GM19372 (cell line): ENCODE measurements at regions not wholly inside any gene's neighbourhood (a gene's known extent, or its start where the extent isn't known, plus 50 kb on each side); places are given as distances from the start of the nearest gene placed in this dataset.
A peak's percentile ranks its signal among the peaks of the same experiment; 100 is the strongest.

Experiments
- ATAC-seq: cut with Tn5 transposase; IDR thresholded peaks from one replicate; pipeline ENCODE4 v1.9.1; 2021; ENCODE audit warnings: mild to moderate bottlenecking, low read depth, moderate library complexity; ENCODE audit not compliant: unreplicated experiment

DNA sequence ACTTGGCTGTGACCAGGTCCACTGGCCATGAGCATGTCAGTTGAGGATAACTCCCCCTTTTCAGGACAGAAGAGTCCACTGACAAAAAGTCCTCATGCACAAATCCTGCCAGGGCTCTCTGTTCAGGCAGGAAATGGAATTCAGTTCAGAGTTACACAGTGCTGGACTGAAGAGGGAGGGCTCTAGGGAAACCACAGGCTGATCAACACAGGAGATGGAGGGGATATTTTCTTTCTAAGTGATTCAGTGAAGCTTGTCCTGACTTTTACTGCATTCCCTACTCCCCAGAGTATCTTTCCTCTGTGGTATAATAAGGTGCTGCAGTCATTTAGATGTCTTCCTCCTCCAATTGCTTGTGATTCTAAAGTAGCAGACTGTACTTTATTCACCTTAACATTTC, 335.5 kb upstream of the IGFBP7 start:
- ATAC-seq: no peak

- ATAC-seq: no peak
These were observed 334.5 kb upstream of the IGFBP7 start for GRCh38 chr4:57444671-57445070.

- ATAC-seq: no peak
These were observed 333.6 kb upstream of the IGFBP7 start for GRCh38 chr4:57443787-57444186.

DNA sequence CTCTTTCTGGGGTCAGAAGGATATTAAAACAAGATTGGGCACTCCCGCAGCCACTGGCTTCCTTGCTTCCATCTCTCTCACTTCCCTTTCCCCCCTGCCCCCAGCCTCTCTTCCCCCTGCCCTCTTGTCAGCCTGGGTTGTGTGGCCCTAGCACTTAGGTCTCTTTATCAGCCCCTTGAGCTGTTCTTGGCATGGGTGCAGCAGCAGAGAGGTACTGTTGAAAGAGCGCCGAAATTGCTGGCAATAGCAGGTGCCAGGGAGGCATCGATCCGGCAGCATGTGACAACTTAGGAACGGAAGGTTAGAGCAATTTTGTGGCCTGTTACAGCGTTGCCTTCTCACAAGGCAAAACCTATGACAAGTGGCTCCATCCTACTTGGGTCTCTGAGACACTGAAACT, 333.1 kb upstream of the IGFBP7 start:
- ATAC-seq: no peak

DNA sequence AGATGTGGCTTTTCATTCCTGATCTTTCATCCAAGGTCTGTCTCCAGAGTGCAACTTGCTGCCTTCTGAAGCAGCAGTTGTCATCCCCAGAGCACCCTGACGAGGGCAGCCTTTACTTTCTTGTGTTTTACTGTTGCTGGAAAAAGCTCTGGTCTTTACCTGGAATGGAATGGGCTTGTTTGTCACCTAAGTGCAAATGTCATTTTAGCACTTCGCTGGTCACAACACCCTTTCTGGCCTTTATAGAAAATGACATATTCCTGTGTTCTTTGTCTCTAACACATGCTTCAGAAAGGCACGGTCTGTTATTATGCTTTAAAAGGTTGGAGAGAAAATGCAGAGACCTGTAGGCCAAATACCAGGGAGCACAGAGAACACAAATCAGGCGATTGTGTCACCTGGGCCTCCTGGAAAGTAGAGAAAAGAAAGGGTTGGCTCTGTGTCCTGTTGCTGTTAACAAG, 332.7 kb upstream of the IGFBP7 start:
- ATAC-seq: no peak

- ATAC-seq: no peak
These were observed 332.1 kb upstream of the IGFBP7 start for GRCh38 chr4:57442241-57442640.

DNA sequence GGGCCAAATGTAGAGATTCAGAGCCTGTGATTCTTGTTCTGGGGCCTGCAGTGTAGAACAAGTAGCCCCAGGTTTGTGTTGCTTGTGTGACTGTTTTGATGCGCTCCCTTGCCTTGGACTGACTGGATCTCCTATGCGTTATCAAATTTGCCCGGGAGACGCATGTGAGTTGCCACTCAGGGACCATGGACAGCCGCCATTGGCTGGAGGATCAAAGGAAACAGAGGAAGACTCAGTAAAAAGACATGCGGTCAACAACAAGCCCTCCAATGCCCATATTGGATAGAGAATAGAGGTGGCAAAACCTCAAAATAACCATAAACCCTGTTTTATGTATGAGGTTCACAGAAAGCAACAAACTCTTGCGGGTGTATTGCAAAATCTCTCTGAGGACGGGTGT, 327.5 kb upstream of the IGFBP7 start:
- no peak for ATAC-seq

GRCh38 chr4:57435300-57435699, 325.1 kb upstream of the IGFBP7 start:
- no peak for ATAC-seq

DNA sequence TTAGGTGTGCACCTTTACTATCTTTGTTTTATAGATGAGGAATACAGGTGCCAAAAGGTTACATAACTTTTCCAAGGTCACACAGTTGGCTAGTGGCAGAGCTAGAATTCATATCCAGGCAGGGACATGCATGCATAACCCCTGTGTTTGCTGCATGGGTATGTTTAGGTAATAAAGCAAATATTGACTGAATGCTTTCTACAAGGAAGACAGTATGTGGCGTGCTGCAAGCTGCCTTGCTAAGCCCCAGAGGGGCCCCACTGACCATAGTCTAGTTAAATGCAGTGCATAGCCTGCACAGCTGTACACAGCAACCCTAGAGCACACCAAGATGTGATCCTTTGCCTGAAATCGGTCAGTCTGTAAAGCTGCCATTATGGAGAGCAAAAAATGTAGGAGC, 320.5 kb upstream of the IGFBP7 start:
- ATAC-seq: no peak

- ATAC-seq: peak; percentile 87
These were observed 316.7 kb upstream of the IGFBP7 start for GRCh38 chr4:57426779-57427395.

GRCh38 chr4:57425610-57426009, 315.4 kb upstream of the IGFBP7 start:
- ATAC-seq: no peak

DNA sequence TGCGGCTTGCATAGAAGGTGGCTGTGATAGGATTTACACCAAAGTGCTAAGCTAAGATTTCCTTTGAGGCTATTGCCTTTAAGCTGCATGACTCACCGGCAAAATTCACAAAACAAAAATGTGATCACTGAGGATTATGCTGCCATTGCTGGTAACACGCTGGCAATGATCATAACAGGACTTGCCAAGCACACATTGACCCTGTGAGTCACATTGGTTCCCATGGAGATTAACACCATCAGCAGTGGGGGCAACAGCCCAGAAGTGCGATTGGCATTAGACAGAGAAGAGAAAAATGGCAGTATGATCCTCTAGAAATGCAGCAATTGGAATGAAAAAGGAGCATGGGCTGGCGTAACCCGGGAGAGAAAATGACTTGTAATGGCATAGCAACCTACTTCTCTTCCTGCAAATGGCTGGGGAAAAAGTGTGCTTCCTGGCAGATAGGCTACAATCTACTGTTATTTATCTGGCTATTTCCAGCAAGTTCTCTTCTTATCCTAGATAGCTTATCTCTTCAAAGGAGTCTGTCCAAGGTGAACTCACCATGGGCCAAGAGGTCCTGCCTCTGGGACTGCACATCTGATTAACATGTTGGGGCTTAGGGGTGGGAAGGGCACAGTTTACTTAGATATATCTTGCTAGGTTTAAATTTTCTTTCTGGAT, 314.2 kb upstream of the IGFBP7 start:
- ATAC-seq: no peak

- ATAC-seq: no peak
These were observed 307.9 kb upstream of the IGFBP7 start for GRCh38 chr4:57418133-57418532.

- no peak for ATAC-seq
These were observed 302.3 kb upstream of the IGFBP7 start for GRCh38 chr4:57412259-57413054.

GRCh38 chr4:57410331-57411052, 300.3 kb upstream of the IGFBP7 start:
- no peak for ATAC-seq

DNA sequence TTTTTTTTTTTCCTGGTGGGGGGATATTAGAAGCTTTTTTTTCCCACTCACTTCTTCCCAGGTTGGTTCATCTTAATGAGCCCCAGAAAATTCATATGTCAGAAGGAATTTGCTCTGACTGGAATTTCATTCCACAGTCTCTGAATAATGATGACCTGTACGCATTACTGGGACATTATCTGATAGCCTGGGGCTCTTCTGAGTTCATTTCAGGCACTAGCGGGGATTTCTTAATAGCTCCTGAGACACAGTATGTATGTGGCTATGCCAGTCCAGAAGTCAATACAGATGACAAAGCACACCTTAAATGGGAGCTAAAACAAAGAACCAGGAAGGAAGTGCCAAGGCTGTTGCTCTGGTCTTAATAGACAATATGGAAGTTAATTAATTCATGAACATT, 295.2 kb upstream of the IGFBP7 start:
- ATAC-seq: no peak

DNA sequence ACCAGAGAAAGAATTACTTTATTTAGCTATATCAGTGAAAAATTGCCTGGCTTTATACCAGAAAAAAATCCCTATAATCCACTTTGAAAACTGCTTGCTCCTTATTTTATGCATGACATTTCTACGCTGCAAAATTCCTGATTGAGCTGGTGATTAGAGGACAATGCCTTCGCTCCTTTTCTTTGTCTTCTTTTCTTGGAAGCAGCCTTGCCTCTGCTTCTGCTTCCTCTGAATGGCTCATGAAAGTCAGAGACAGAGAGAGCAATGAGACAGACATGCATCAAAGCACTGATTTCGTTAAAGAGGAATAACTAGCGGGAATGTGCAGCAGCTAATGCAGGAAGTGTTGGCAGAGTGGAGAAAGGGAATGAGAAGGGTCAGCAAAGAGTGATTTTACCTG, 294.3 kb upstream of the IGFBP7 start:
- ATAC-seq: no peak

GRCh38 chr4:57403591-57403990, 293.4 kb upstream of the IGFBP7 start:
- ATAC-seq: no peak

- no peak for ATAC-seq
These were observed 291.4 kb upstream of the IGFBP7 start for GRCh38 chr4:57401586-57401985.

DNA sequence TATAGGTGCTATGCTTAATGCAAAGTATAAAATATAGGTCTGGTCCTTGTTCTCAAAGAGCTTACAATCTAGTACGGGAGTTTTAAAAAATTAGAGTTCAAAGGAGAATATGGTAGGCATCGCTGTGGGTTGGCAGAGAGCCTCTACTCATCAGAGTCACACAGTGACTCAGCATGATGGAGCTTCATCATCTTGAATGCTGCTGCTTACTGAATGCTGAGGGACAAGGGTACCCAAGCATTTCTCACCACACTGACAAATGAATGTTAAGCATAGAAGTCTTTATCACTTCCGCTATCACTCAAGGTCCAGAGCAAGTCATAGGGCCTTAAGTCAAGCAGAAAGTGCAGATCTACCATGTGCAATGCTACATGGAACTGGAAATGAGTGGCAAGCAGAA, 268.6 kb upstream of the IGFBP7 start:
- ATAC-seq: no peak
